C1 segment of cervical spinal cord (tissue), 14 donors: ENCODE measurements at regions not wholly inside any gene's neighbourhood (a gene's known extent, or its start where the extent isn't known, plus 50 kb on each side); places are given as distances from the start of the nearest gene placed in this dataset.

Experiments used
- DNase-seq, 14 donors: peaks; one replicate each; lab custom pipeline; 2025; lab: John Stamatoyannopoulos, UW

DNA sequence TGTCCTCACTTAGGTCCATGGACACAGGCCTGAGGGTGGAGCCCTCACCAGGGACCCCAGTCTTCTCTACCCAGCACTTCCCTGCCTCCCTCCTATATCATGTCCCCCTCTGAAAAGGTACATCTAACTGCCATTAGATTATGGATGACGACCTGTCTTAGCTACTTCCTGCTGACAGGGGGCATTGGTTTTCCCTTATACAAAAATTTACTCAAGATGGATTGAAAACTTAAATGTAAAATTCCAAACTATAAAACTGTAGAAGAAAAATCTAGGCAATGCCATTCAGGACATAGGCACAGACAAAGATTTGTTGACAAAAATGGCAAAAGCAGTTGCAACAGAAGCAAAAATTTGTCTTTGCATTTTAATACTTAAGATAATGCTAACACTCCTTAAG lies 623.2 kb upstream of the FAM174A start:
- DNase-seq, result no peak

DNA sequence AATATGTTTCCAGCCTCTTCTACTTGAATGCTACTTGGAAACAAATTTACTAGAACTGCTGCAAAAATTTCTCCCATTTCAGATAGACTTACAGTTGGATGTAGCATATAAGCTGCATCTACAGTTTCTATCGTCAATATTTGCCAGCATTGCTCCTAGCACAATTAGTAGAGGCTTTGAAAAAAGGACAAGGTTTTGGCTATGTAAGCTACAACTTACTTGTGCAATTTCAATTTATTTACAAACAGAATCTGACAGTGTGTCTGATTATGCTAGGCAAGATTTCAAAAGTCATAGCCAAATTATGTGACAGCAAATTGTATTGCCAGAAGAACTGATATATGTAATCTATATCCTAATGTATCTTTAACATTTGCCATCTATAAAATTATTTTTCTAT lies 628.4 kb upstream of the FAM174A start:
- no peak for DNase-seq

DNA sequence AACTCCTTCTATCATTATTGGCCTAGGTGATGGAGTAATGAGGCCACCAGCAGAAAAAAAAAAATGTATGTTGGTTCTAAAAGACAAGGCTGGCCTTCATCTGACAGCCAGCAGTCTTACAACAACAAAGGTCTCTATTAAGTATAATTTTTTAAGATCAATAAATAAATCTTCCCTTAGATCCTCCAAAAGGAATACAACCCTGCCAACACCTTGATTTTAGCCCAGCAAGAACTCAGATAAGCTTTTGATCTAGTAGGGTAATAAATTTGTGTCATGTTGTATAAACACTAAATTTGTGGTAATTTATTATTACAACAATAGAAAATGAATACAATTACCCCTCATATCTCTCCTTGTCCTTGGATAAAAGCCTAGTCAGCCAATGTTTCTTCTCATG lies 633.2 kb upstream of the FAM174A start:
- DNase-seq, result no peak

DNA sequence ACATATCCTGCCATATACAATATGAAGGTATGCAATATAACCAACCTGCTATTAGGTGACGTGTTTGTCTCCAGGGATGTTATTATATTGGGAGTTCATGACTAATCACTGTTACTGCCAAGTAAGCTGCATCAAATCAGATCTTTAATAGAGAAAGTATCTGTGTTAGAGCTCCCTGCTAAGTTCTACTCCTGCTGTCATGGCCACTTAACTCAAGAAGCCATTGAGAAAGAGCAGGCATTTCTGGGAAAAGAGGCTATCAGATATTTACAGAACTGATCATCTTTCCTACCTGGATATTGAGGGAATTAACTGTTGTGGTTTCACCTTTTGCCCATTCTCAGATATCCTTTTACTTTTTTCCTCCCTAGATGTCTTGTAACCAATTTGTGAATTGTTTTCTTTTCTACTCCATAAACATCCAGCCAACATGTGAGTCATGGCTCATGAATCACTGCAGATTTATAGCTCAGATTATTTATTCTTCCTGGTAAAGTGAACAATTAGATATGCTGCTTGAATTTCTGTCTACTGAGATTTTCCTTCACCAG lies 634.8 kb upstream of the FAM174A start:
- DNase-seq, result no peak

DNA sequence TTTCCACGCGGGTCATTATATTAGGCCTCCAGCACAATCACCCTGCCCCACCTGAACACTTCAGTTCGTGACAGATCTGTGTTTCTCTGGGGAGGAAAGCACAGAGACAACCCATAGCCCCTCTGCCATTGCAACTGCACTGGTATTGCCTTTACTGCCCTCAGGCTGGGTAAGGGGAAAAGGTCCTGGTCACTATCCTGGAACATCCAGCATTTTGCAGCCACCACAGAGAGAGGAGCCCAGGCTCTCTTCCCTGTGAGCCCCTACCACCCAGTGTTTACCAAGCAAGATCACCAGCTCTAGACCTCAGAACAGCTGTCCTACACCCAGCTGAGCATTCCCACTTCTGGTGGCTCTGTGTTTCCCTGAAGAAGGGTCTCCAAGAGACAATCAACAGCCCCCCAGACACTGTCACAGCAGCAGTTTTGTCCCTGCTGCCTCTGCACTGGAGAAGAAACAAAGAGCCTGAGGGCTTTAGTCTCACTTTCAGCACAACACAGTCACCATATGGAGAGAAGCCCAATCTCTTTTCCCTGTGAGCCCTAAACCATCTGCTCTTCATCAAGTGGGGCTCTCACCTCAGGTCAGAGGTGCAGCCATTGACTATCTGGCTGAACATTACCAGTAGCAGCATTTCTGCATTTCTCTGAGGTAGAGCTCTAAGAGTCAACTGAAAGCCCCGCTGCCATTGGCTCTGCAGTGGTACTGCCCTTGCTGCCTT lies 655.2 kb upstream of the FAM174A start:
- no peak for DNase-seq

DNA sequence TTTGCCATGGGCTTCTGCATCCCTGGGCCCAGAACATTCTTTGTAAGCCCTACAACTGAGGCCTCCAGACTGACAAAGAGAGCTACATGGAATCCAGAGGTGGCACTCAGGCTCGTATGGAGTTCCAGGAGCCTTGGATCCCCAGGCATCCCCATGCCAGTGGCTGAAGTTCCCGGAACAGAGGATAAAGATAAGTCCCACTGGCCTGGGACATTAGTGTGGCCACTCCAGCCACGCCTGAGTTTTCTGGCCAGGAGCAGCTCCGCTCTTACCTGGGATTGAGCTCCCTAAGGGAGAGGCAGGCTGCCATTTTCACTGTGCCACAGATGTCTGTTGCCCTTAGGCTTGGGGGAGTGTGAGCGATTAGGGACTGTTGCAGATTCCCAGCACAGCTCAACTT lies 656.3 kb upstream of the FAM174A start:
- no peak for DNase-seq

DNA sequence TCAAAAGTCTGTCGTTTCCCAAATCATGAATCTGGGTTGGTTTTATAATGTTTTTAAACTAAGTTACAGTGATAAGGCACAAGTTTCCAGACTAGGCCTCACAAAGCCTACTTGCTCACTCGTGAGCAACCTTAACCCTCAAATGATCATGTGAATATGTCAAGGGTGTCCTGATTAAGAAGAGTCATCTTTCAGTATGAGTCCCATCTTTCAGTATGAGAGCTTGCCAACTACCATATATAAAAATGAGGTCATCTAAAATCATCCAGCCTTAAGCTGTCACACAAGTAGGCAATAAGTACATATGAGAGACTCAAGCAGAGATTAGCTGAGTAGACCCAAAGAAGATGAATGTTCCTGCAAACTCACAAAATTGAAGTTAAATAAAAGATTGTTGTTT lies 668.4 kb upstream of the FAM174A start:
- DNase-seq, result no peak

DNA sequence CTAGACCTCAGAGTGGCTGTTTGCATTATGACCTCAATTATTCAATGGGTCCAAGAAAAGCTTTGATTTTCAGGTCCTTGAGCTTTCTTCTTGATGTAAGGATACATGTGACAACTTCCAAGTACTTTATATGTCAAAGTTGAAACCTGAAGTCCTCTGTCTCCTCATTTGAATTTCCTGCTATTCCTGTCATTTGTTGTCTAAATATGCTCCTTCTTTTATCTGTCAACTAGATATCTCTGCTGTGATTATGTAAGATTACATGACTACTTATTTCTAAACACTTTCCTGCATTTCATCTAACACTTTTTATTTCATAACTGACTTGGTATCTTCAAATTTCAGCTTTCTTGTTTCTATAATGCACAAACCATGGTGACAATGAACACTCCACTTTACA lies 670.0 kb upstream of the FAM174A start:
- no peak for DNase-seq

DNA sequence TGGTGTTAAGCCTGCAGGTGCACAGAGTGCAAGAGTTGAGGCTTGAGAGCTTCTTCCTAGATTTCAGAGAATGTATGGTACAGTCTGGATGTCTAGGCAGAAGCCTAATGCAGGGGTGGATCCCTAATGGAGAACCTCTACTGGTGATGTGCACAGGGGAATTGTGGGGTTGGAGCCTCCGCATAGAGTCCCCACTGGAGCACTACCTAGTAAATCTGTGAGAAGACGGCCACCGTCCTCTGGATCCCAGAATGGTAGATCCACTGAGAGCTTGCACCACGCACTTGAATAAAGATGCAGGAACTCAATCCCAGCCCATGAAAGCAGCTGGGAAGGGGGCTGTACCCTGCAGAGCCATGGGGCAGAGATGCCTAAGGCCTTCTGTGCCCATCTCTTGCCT lies 699.4 kb upstream of the FAM174A start:
- DNase-seq, result no peak

DNA sequence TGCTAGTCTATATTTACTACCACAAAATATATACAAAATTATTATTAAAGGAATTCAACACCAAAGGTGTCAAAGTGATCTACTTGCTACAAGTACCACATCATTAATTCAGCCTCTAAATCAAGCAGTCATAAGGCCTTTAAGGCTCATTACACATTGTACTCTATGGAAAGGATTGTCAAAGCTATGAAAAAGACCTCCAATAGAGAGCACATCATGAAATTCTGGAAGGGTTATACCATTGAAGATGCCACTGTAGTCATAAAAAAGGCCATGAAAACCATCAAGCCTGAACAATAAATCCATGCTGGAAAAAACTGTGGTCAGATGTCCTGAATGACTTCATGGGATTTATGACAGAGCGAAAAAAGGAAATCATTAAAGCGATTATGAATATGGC lies 708.0 kb upstream of the FAM174A start:
- no peak for DNase-seq

DNA sequence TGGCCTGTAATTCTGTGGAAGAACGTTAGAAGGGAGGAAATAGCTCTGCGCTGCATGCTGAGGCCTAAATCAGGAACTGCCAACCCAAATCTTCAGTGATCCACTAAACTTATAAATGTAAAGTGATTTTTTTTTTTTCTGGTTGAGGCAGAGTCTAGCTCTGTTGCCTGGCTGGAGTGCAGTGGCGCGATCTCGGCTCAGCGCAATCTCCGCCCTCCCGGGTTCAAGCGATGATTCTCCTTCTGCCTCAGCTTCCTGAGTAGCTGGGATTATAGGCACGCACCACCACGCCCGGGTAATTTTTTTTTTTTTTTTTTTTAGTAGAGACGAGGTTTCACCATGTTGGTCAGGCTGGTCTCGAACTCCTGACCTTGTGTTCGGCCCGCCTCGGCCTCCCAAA lies 717.4 kb upstream of the FAM174A start:
- no peak for DNase-seq

DNA sequence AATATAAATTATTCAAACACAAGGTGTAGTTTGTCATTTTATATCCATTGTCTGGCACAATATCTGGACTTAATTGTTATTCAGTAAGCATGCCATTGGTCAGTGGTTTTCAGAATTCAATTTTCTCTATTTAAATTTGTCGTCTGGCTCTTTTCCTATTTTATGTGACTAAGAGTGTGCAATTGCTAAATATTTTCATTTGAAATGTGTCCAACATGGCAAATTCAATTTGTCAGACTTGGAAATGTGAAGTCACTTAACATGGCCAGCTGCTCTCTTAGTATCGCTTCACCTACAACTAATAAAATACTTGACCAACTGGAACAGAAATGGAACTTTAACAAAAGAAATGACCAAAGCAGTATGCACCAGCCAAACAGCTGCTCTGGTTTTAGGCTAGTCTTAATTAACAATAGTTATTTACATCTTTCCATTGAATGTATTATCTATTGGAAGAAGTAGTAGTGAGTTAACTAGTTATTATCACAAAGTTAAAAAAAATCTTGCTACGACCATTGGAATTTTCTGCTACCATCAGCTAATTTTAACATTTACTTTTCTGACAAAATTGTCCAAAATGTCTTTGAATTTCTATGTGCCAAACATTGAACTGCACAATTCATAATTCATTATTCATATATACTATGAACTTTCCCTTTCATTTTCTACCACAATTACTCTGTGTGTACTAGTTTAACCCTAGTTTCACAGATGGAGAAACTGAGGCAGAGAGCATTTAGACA lies 720.7 kb upstream of the FAM174A start:
- no peak for DNase-seq

DNA sequence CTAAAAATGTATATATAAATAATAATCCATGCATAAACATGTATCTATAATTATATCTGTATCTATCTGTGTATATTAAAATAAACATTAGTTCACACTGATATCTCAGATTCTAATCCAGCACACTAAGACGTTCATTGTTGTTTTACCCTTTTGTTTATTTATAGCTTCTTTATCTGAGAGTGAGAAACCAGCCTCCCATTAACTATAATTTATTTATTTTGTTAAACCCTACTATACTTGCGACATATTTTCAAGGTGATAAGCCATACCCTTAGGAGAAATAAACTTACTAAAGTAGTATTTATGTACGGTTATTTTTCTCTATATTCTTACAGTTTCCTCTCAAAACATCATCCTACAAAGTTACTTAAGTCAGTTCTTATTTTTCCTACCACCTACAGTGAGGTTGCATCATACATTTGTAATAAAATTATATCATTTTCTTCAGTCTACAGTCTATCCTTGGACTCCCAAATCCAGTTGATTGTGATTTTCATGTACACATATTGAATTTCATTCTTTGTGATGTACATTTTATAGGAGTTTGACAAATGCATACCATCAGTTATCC lies 726.4 kb upstream of the FAM174A start:
- no peak for DNase-seq

DNA sequence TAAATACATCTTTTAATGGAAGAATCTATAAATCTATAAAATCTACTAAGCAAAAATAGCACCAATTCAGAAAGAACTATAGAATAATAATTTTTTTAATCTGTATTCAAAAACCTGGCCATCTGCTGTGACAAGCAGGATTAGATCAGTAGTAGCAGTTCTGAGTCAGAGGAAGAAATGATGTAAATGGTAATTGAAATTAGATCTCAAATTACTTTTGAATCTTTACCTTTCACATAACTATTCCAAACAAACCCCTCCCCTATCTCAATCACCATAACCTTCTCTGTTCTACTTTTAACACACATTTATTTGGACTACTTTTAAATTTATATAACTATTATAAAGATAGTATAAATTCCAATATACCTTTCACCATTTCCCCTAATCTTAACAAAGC lies 727.8 kb upstream of the FAM174A start:
- no peak for DNase-seq

DNA sequence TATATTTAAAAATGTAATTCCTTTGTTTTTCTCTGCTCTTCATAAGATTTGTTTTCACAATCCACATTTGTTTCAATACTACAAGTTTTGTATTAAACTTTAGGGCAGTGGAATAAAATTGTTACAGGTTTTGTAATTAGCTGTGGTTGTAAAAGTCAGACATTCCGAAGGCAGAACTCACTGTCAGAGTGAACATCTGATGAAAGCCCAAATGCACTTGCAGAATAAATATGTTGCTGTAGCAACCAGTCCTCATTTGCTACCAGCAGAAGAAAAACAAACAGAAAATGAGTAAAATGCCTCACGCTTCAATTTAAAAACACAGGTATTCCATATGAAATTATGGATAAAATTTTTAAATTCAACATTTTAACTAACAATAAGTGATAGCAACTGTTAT lies 740.1 kb upstream of the FAM174A start:
- DNase-seq, result no peak

DNA sequence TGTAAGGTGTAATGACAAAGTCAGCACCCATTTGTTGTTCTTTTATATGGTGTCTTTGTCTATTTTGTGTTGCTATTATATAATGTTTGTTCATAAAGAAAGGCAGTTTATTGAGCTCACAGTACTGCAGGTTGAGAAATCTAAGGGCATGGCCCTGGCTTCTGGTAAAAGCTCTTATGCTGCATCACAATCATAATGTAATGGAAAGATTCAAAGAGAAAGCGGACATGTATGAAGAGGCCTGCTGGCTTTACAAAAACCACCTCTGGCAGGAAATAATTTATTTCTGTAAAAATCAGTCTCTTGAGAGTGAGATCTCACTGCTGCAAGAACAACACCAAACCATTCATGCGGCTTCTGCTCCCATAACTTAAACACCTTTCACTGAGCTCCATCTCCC lies 746.7 kb upstream of the FAM174A start:
- DNase-seq, result no peak

DNA sequence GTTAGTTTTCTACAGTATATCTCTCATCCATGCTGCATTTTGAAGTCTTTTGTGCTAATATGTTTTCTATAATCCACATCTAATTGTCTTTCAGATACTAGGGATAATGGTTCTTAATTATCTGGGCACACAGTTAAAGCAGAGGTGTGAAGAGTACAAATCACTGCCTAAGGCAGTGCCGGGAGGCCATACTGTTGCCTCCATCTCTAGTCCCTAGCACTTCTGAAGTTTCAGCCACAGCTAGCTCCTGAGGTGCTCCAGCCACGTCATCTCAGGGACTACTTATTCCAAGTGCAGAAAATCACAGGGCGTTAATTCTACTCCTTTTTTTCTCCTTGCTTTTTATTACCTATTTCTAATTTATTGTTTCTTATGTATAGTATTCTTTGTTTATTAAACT lies 760.0 kb upstream of the FAM174A start:
- no peak for DNase-seq

DNA sequence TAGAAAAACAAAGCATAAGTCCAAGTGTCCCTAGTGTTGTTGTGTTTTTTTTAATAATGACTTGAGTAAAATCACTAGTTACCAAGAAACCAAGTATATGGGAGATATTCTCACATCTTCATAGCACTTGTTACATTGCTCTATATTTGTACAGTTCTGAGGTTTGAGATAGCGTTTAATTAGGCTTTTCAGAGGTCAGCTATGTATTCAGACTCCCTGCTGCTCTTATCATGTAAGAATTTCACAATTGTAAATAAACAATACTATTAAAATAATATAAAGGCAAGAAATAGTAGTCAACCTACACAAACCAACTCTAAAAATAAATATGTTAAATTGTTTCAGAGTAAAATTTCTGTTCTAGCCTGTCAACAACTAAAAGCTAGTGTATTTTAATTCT lies 761.9 kb upstream of the FAM174A start:
- no peak for DNase-seq

DNA sequence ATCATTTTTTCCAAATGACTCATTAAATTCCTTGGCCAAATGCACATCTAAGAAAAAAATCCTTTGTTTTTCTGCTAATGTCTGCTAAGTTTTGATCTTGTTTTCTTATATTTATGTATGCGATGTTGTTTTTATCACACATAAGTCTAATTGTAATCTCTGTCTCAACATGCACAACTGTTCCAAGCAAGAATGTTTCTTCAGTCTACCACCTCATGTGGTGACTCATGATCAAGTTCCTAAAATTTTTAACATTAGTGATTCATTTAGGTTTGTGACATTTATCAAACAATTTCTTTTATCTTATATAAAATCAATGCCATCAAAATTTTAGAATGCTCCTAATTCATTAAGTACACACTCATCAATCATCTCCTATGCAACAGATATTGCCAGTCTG lies 763.9 kb upstream of the FAM174A start:
- no peak for DNase-seq

DNA sequence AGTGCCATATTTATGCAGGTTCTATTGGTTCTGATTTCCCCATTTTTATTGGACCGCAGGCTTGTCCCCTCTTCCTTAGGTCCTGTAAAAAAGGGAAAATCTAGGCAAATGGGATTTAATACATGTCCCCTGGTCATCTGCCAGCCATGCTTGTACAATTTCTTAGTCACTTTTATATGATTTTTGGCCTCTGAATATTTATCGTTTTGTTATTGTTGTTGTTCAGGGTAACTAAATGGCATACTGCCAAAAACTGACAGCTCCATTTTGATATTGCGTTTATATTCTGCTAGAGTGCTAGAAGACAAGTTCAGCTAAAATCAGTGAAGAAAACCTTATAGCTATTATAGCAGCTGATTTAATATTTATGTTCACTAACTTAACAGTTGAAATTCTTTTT lies 770.2 kb upstream of the FAM174A start:
- no peak for DNase-seq

DNA sequence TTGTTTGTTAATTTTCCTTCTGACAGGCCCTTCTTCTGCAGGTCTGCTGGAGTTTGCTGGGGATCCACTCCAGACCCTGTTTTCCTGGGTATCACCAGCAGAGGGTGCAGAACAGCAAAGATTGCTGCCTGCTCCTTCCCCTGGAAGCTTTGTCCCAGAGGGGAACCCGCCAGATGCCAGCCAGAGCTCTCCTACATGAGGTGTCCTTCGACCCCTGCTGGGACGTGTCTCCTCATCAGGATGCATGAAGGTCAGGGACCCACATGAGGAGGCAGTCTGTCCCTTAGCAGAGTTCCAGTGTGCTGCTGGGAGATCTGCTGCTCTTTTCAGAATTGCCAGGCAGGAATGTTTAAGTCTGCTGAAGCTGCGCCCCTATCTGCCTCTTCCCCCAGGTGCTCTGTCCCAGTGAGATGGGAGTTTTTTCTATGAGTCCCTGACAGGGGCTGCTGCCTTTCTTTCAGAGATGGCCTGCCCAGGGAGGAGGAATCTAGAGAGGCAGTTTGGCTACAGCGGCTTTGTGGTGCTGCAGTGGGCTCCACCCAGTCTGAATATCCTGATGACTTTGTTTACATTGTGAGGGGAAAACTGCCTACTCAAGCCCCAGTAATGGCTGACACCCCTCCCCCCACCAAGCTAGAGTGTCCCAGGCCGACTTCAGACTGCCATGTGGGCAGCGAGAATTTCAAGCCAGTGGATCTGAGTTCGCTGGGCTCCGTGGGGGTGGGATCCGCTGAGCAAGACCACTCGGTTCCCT lies 772.0 kb upstream of the FAM174A start:
- no peak for DNase-seq

DNA sequence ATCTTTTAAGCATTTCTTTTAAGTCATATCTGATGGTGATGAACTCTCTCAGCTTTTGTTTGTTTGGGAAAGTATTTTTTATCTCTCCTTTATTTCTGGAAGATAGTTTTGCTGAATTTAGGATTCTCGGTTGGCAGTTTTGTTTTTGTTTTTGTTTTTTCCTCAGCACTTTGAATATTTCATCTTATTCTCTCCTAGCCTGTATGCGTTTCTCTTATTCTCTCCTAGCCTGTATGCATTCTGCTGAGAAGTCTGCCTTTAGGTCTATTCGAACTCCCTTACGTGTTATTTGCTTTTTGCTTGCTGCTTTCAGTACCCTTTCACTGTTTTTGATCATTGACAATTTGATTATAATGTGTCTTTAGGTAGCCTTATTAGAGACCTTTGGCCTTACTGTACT lies 787.8 kb upstream of the FAM174A start:
- no peak for DNase-seq
